GM18519 (cell line): ENCODE measurements at regions not wholly inside any gene's neighbourhood (a gene's known extent, or its start where the extent isn't known, plus 50 kb on each side); places are given as distances from the start of the nearest gene placed in this dataset.
"Not testable (repeated sequence)": the region's sequence is repeated elsewhere in the genome, so short reads cannot be mapped to it uniquely, and the experiment has no call there.

Experiments
- ATAC-seq: cut with Tn5 transposase; IDR thresholded peaks from one replicate; pipeline ENCODE4 v1.9.1; 2021; ENCODE audit warnings: mild to moderate bottlenecking, moderate library complexity; ENCODE audit not compliant: unreplicated experiment, low FRiP score

DNA sequence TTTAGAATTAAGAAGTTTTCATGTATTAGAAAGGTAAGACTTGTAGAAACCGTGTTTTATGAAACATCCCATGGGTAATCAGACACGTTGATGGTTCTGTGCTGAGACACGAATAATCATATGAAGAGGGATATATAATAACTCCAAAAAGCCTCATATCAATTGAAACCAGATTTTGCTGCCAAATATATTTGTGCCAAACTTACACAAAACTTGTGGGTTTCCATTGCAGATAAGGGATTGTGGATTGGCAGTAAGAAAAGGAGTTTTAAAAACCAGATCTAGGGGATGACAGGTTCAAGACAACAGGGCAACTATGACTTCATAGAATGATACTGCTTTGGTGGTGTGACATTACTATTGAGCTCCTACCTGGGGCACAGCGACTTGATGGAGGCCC is 616.1 kb downstream of the BCOR start:
- ATAC-seq = no peak

DNA sequence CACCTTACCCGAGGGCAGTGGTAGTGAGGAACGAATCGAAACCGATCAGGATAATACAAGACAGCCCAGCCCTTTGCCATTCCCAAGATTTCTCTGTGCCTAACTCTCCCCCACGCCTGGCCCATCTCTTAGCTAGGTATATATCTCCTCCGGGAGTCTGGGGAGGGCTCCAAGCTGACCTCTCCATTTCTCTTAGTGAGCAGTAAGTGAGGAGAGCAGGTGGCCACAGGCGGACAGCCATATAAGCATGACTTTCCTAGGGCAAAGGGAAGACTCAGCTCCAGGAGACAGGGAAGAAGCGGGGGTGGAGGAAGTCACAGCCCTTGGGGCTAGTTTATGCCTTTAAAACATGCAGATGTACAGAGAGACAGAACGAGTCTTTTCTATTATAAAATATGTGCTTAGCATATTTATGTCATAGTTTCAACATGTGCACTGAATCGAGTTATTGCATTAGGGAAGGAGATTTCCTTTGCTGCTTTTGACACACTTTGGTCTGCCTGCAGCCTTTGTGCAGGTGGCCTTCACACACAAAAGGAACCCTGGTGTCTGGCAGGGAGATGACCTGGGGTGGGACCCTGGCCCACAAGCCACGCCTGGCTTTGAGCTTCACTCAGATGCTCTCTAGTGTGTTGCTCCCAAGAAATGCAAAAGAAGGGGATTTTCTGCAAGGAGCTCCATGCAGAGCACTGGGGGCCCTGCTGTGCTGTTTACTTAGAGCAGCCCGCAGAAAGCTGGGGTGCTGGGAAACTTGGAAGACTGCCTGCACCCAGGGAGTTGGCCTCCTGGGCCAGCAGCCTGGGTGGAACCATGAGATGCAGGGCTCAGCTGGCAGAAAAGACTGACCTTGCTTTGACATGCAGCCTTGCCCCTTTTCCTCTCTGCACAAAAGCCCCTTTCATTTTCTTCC is 613.3 kb downstream of the BCOR start:
- no peak for ATAC-seq

GRCh38 chrX:39487166-39487968 is 610.4 kb downstream of the BCOR start:
- no peak for ATAC-seq

DNA sequence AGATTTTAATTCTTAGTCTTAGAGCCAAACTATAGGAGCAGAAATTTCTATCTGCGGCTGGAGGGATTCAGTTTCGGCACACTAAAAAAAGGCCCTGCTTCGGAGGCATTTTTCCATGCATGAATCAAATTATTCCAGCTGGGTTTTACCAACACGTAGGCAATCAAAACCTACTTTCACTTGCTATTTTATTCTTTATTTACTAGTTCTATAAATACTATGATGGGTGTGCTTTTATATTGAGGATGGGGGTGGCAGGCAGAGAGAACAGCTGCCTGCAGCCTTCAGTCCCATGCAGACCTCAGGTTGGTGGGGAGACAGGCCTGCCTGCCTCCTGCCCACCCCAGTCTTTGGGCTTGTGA is 609.8 kb downstream of the BCOR start:
- no peak for ATAC-seq

DNA sequence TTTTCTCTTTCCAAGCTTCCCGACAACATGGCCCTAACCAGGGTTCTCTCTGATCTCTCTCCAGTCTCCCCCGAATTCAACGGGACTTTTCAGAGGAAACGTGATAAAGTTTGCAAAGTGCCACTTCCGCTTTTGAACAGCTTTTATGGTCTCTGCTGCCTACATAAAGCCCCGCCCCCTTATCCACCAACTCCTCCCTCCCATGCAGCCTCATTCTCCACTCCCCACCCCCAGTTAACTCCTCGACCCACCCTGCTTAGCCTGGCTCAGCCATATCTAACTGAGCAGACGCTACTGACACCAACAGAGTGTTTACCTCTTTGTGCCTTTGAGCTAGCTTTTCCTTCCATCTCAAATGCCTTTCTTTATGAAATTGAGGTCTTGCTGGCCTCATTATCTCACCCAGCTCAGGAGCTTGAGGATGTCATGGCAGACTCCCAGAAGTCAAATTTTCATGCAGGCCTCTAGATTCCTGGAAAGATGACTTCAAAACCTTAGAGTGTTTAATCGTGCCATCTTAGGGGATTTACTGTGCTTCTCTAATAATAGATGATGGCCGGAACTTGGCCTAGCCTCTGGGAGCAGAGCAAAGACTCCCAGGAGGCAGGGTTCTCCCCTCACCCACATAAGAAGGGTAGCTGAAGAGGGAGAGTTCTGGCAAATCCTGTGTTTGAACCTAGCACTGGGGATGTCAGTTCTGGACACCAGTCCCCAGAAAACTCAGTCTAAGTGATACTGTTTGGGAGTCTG is 606.0 kb downstream of the BCOR start:
- peak; percentile 58 for ATAC-seq

DNA sequence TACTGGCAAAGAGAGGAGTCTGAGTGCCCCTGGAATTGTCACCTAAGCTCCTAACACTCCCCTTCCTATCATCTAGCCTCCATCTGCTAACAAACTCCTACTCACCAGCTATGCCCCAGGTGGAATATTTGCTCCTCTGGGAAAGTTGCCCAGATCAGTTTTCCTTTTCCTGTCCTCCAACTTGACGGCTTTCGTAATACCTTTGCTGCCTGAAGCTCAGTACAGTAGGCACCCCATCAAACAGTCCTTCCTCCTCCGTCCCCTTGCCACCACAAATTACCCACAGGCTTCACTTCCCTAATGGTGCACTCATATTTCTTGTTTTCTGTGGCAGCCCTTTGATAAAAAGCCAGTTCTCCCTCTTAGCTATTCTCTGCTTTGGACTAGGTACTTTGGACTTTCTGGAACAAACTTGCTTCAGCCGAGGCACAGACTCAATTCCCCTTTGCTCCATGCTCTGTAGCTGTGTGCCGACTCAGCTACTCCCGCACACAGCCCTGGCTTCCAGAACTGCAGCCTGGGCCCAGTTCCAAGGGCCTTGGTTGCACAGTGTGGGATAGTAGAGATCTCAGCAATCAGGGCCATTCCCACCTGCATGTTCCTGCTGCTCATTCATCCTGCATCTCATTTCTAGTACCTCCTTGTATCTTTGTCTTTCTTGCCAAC is 605.1 kb downstream of the BCOR start:
- no peak for ATAC-seq

DNA sequence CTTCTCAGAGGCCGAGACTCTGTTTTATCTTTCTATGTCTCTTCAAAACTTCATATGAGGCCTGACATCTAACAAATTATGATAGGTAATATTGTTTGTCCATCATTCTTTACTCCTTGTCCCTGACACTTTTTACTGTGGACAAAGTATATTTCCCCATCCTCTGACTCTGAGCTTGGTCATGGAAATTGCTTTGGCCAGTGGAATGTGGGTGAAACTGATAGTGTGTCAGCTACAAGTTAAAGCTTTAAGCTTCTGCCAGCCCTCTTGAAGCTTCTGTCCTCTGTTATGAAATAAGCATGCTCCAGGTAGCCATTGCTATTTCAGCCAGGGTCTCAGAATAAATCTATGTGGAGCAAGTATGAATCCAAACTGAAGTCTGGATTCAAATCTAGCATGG is 604.6 kb downstream of the BCOR start:
- no peak for ATAC-seq

- ATAC-seq = not testable (repeated sequence)
Measured at GRCh38 chrX:39497117-39497516, 600.6 kb downstream of the BCOR start.

DNA sequence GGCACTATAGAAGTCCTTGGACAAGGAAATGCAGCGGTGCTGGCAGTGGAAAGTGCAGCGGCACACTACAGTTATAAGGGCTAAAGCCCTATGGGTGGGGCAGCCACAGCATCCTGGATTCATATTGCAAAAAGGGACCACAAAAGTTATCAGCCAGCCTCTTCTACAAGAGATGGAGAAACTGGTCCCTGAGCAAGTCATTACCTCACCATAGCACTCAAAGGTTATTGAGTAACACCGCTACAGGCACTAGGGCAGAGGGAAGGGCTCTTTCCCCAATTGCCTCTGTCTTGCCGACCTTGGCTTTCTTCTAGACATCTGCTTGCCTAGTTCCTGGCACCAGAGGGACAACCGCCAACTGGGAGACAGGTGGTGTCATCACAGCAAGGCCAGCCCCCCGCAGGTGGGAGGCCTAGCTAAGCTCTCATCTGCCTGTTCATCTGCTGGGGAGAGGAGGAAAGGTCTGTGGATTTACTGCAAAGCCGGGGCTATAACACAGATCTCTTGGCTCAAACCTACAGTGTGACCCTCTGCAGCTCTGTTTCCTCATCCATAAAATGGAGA is 600.0 kb downstream of the BCOR start:
- no peak for ATAC-seq

GRCh38 chrX:39499996-39500395 is 597.8 kb downstream of the BCOR start:
- no peak for ATAC-seq

DNA sequence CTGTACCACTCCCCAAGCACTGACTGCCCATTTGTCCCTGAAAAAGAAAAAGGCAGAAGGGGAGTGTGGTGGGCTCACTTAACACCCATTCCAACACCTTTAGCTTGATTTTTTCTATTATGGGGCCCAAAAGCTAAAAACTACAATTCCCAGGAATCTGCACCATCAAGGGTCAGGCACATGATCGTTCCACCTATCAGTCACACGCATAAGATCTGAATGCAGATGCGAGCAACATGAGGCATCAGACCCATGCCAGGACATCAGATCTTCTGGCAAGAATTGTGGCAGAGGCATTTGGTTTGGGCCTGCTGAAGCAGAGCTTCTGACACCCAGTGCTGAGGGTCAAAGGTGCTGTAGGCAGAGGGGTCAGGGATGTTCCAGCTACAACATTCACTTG is 595.9 kb downstream of the BCOR start:
- ATAC-seq = no peak

- no peak for ATAC-seq
Measured at GRCh38 chrX:39502486-39502885, 595.3 kb downstream of the BCOR start.

DNA sequence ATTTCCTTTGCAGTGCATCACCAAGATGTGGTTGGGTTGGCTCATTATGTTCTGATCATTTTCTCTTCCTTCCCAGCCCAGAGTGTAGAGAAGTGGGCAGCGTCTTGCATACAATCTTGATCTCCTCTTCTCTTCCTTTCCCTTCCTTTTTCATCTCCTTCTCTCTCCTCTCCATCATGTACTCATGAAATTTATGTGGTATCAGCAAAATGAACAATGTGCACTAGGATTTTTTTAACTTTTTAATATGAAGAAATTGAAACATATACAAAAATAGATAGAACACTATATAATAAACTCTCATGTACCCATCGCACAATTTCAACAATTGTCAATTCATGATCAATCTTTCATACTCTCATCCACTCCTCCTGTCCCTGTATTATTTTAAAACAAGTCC is 593.5 kb downstream of the BCOR start:
- no peak for ATAC-seq

DNA sequence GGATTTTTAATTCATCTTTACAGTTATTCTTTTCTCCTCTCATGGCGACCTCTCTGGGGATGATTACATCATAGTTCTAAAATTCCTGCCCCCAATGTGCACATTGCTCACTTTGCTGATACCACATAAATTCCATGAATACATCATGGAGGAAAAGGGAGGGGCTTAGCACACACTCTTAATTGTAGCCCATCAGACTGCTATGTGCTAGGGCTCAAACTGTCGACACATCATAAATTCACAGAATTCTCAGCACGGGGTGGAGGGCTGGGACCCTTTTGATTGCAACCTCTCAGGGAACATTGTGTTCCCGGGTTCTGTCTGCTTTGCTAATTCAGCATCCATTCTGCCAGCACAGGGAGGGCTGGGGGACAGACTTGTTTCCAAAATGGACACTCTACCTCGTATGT is 592.9 kb downstream of the BCOR start:
- no peak for ATAC-seq

DNA sequence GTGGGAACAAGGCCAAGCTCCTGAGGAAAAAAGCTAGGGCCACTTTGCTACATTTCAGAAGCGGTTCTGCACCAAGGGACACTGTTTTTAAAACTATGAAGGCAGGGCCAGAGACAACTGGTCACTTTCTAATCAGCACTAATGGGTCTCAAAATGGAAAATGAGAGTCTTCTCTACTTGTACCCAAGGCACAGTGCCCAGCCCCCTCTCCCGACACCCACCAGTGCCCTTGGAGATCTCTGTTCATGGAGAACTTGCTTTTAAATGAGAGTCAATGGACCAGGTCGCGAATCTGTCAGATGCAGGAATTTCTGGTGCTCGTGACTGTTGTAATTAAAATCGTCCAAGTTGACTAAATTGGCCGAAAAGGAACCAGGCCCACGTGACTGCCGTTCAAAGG is 591.6 kb downstream of the BCOR start:
- no peak for ATAC-seq

GRCh38 chrX:39507034-39507433 is 590.7 kb downstream of the BCOR start:
- no peak for ATAC-seq

- no peak for ATAC-seq
Measured at GRCh38 chrX:39507617-39508299, 590.0 kb downstream of the BCOR start.

DNA sequence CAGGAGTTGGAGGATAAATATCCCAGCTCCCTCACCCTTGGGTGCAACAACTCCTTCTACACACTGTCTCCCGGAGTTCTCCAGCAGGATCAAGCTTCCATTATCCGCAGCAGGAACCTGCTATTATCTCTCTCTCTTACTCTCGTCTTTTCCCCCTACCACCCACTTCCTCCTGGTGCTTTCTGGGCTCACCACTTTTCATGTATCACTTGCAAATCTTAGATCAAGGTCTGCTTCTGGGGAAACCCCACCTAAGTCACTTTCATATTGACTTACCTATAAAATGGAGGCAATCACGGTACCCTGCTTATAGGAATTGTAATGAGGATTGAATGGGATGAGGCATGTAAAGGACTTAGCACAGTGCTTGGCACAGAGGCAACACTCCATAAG is 589.5 kb downstream of the BCOR start:
- ATAC-seq = no peak

- no peak for ATAC-seq
Measured at GRCh38 chrX:39509157-39509556, 588.6 kb downstream of the BCOR start.

DNA sequence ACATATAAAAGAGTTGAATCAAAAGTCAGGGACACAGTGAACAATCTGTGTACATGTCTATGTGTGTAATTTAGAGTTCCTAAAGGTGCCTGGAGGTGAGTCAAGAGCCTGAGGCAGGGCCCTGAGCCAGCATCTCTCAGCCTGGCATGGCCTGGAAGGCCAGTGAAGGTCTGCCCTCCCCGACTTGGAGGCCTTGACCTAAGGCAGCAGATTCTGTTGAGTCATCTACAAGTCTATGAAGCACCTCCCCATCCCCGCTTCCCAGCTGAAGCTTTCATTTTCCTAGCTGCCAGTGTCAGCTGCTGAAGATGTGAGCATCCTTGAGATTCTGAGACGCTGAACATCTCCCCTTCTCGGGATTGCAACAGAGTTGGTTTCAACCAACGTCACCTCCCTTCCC is 583.9 kb downstream of the BCOR start:
- no peak for ATAC-seq
